ENCODE measurements at regions not wholly inside any gene's neighbourhood (a gene's known extent, or its start where the extent isn't known, plus 50 kb on each side); places are given as distances from the start of the nearest gene placed in this dataset.

- POLR2A ChIA-PET, result no interaction called here
- TF ChIP-seq CTCF (IDR thresholded peaks at IDR 0.05; ENCODE audit: insufficient read depth in 1 of 2, low read depth in 1 of 2, low read length in 1 of 2, severe bottlenecking in 1 of 2, unreplicated experiment in 1 of 2), result no peak
- intact Hi-C loops (cut with micrococcal nuclease; ENCODE audit: unreplicated experiment), result no loop called here
- CTCF ChIA-PET, result no interaction called here
- H3K27ac Mint-ChIP-seq (ENCODE audit: unreplicated experiment), result no peak overlapping the region
- Histone ChIP-seq H3K27me3 (replicated peaks; ENCODE audit: control insufficient read depth, insufficient read depth, low read length) (no peaks in the 10 kb centered on the region), H3K4me1 (no peaks in the 10 kb centered on the region), H3K36me3 (ENCODE audit: control insufficient read depth, insufficient read depth, low read length) (no peaks in the 10 kb centered on the region), H3K9me3 (no peaks in the 10 kb centered on the region), H3K4me3 (ENCODE audit: low read depth, low read length) (no peak overlapping the region)
- H3K36me3 Mint-ChIP-seq (ENCODE audit: insufficient read depth, unreplicated experiment), result no peaks in the 10 kb centered on the region
- DNase-seq, result no peak
- peaks cover 2% of the 10 kb centered on the region for H3K27me3 Mint-ChIP-seq (ENCODE audit: insufficient read depth, unreplicated experiment)
- H3K9me3 Mint-ChIP-seq (ENCODE audit: unreplicated experiment), result no peaks in the 10 kb centered on the region
- H3K4me3 Mint-ChIP-seq (ENCODE audit: unreplicated experiment), result no peak overlapping the region
- no TSS peak for BruUV-seq (replicated peaks)
- no peaks in the 10 kb centered on the region for H3K4me1 Mint-ChIP-seq (ENCODE audit: low read depth, unreplicated experiment)
Measured at GRCh38 chr18:45423659-45424058, 191.6 kb upstream of the SLC14A2 start.

GRCh38 chr18:45430041-45430440 lies 185.2 kb upstream of the SLC14A2 start:
- Mint-ChIP-seq H3K36me3 (ENCODE audit: insufficient read depth, unreplicated experiment) (no peaks in the 10 kb centered on the region), H3K27me3 (ENCODE audit: insufficient read depth, unreplicated experiment) (peaks cover 2% of the 10 kb centered on the region), H3K4me3 (ENCODE audit: unreplicated experiment) (no peak overlapping the region), H3K9me3 (ENCODE audit: unreplicated experiment) (no peaks in the 10 kb centered on the region), H3K4me1 (ENCODE audit: low read depth, unreplicated experiment) (no peaks in the 10 kb centered on the region), H3K27ac (ENCODE audit: unreplicated experiment) (no peak overlapping the region)
- no peaks in the 10 kb centered on the region for H3K36me3 ChIP-seq (ENCODE audit: control insufficient read depth, insufficient read depth, low read length)
- H3K9me3 ChIP-seq, result no peaks in the 10 kb centered on the region
- ChIA-PET POLR2A (no interaction called here), CTCF (no interaction called here)
- intact Hi-C loops (cut with micrococcal nuclease; ENCODE audit: unreplicated experiment), result no loop called here
- no peak overlapping the region for H3K4me3 ChIP-seq (ENCODE audit: low read depth, low read length)
- DNase-seq, result no peak
- H3K27me3 ChIP-seq (replicated peaks; ENCODE audit: control insufficient read depth, insufficient read depth, low read length), result no peaks in the 10 kb centered on the region
- H3K4me1 ChIP-seq, result no peaks in the 10 kb centered on the region
- TF ChIP-seq CTCF (IDR thresholded peaks at IDR 0.05; ENCODE audit: insufficient read depth in 1 of 2, low read depth in 1 of 2, low read length in 1 of 2, severe bottlenecking in 1 of 2, unreplicated experiment in 1 of 2), result no peak
- BruUV-seq (replicated peaks), result no TSS peak

GRCh38 chr18:45435810-45436209 lies 179.5 kb upstream of the SLC14A2 start:
- intact Hi-C loops (cut with micrococcal nuclease; ENCODE audit: unreplicated experiment), result no loop called here
- BruUV-seq (replicated peaks), result no TSS peak

More at GRCh38 chr18:45435810-45436209, 179.5 kb upstream of the SLC14A2 start:
- no peak overlapping the region for H3K4me3 ChIP-seq (ENCODE audit: low read depth, low read length)
- Mint-ChIP-seq H3K4me3 (ENCODE audit: unreplicated experiment) (no peak overlapping the region), H3K36me3 (ENCODE audit: insufficient read depth, unreplicated experiment) (no peaks in the 10 kb centered on the region), H3K27ac (ENCODE audit: unreplicated experiment) (no peak overlapping the region), H3K4me1 (ENCODE audit: low read depth, unreplicated experiment) (no peaks in the 10 kb centered on the region), H3K27me3 (ENCODE audit: insufficient read depth, unreplicated experiment) (no peaks in the 10 kb centered on the region), H3K9me3 (ENCODE audit: unreplicated experiment) (no peaks in the 10 kb centered on the region)
- TF ChIP-seq CTCF (IDR thresholded peaks at IDR 0.05; ENCODE audit: insufficient read depth in 1 of 2, low read depth in 1 of 2, low read length in 1 of 2, severe bottlenecking in 1 of 2, unreplicated experiment in 1 of 2), result no peak
- no peak for DNase-seq
- ChIA-PET POLR2A (no interaction called here), CTCF (no interaction called here)
- H3K4me1 ChIP-seq, result no peaks in the 10 kb centered on the region
- H3K27me3 ChIP-seq (replicated peaks; ENCODE audit: control insufficient read depth, insufficient read depth, low read length), result no peaks in the 10 kb centered on the region
- H3K9me3 ChIP-seq, result no peaks in the 10 kb centered on the region
- no peaks in the 10 kb centered on the region for H3K36me3 ChIP-seq (ENCODE audit: control insufficient read depth, insufficient read depth, low read length)

Data from Caco-2 (cell line).